Peyer's patch (tissue), 4 donors: ENCODE measurements at regions not wholly inside any gene's neighbourhood (a gene's known extent, or its start where the extent isn't known, plus 50 kb on each side); places are given as distances from the start of the nearest gene placed in this dataset.

ENCODE experiments used
- POLR2A ChIP-seq, 2 donors: fragments of 450-650 bp; IDR thresholded peaks; one replicate each; pipeline ENCODE4 v1.5.1; 2017; ENCODE audit warnings: antibody characterized with exemption in 2 of 2, mild to moderate bottlenecking in 2 of 2, moderate library complexity in 2 of 2
- TF ChIP-seq, protein P1 (sequence below), 6 experiments: fragments of 450-650 bp in 4 of 6; fragments of 200-600 bp in 2 of 6; sonication (generic) in 1 of 6; IDR thresholded peaks; one replicate each; pipeline ENCODE4 v1.5.1; 2017 to 2019; ENCODE audit warnings: antibody characterized with exemption in 6 of 6, mild to moderate bottlenecking in 3 of 6, moderate library complexity in 1 of 6

DNA sequence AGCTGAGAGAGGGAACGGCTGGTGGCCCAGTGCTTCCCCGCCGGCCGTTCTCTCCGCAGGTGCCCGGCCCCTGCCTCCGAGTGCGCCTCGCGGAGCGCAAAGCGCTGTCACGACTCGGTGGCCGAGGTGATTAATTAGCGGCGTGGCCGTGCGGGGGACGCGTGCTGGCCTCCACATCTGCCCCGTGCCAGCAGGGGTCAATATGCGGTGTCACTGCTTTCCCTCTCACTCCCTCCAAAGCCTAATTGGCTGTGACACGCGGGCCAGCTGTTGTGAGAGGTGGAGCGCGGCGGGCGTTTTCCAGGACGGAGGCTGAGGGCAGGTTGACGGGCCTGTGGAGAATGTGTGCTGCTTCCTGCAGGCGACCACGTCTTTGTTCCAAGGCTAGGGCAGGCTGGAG, 239.0 kb downstream of the LMX1A start:
- no peak for TF ChIP-seq POLR2A (IDR thresholded peaks at IDR 0.05)
- TF ChIP-seq, protein P1, sequence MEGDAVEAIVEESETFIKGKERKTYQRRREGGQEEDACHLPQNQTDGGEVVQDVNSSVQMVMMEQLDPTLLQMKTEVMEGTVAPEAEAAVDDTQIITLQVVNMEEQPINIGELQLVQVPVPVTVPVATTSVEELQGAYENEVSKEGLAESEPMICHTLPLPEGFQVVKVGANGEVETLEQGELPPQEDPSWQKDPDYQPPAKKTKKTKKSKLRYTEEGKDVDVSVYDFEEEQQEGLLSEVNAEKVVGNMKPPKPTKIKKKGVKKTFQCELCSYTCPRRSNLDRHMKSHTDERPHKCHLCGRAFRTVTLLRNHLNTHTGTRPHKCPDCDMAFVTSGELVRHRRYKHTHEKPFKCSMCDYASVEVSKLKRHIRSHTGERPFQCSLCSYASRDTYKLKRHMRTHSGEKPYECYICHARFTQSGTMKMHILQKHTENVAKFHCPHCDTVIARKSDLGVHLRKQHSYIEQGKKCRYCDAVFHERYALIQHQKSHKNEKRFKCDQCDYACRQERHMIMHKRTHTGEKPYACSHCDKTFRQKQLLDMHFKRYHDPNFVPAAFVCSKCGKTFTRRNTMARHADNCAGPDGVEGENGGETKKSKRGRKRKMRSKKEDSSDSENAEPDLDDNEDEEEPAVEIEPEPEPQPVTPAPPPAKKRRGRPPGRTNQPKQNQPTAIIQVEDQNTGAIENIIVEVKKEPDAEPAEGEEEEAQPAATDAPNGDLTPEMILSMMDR (IDR thresholded peaks at IDR 0.05), result no peak
